DMS53 treated with DMSO at 0.1 percent for 48 hours (cell line): ENCODE measurements at regions not wholly inside any gene's neighbourhood (a gene's known extent, or its start where the extent isn't known, plus 50 kb on each side); places are given as distances from the start of the nearest gene placed in this dataset.
"Not testable (repeated sequence)": the region's sequence is repeated elsewhere in the genome, so short reads cannot be mapped to it uniquely, and the experiment has no call there.

ENCODE experiments used
- DNase-seq: peaks from one replicate; lab custom pipeline; 2025; ENCODE audit not compliant: unreplicated experiment; lab: John Stamatoyannopoulos, UW

GRCh38 chr13:110045202-110045601 lies 258.8 kb upstream of the IRS2 start:
- DNase-seq = no peak

GRCh38 chr13:110044551-110045111 lies 258.2 kb upstream of the IRS2 start:
- DNase-seq = no peak

DNA sequence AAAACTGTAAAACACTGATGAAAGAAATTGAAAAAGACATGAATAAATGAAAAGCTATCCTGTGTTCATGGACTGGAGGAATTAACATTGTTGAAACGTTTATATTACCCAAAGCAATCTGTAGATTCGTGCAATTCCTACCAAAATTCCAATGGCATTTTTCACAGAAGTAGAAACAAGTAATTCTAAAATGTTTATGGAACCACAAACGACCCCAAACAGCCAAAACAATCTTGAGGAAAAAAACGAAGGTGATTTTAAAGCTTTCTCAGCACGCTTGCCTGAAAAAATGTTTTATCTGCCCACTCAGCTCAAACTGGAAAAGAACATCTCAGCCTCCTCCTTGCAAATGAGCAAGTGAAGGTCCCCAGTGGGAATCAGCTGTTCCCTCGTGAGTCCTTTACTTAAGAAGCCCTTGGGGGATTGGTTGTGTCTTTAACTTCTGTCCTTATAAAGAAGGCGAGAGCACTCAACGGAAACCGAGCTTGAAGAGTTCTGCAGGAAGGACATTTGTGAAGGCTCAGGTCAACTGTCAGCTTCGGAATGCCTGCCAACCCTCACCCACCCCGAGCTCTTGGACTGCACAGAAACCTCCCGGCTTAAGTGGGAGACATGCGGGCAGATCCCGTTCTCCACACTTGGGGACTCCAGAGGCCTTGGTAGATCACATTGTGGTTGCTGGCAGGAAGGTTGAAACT lies 256.0 kb upstream of the IRS2 start:
- DNase-seq = no peak

GRCh38 chr13:110041638-110042037 lies 255.3 kb upstream of the IRS2 start:
- not testable (repeated sequence) for DNase-seq

DNA sequence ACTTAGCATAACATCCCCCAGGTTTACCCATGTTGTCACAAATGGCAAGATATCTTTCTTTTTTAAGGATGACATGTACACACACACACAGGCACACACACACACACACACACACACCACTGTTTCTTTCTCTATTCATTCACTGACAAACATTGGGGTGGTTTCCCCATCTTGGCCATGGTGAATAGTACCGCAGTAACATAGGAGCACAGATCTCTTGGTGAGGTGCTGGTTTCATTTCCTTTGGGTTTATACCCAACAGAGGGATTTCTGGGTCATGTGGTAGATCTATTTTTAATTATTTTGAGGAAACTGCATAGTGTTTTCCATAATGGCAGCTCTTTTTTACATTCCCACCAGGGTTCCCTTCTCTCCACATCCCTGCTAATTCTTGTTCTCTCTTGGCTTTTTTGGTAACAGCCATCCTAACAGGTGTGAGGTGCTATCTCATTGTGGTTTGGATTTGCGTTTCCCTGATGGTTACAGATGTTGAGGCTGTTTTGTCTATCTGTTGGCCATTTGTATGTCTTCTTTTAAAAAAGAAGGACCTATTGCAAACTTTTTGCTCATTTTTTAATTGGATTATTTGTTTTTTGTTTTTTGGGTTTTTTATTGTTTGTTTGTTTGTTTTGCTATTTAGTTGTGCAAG lies 251.7 kb upstream of the IRS2 start:
- DNase-seq = no peak

DNA sequence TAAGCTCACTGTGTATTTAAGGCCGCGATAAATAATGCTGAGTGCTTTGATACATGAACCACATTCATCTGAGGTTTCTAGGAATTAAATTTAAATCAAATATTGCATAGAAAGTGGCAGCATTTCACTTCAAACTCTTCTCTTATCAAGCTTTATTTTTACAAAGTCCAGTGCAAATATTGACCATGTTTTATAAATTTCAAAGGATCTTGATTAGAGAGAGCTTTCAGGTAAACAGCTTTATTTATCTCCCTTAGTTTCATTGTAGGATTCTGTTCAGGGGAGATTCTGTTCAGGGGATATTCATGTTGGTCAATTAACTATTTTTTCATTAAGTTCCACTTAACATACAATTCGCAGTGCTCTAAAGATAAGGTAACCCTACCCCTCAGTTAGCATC lies 249.7 kb upstream of the IRS2 start:
- DNase-seq = no peak

GRCh38 chr13:110034031-110034549 lies 247.7 kb upstream of the IRS2 start:
- DNase-seq = no peak

DNA sequence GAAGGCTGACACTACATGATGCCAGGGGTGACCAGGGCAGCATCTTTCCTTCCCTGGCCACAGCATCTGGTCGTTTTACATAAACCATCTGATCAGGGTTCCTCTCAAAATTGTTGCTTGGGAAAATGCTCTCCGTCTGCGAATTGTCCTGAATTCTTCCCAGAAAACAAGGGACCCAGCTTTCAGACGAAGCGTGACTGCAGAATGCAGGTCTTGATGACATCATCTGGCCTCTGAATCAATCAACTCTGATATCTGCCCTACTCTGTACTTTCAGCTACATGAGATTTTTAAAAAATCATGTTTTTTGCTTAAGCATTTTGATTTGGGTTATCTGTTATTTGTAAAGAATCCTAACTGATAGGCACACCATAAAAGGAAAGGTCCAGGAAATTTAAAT lies 246.6 kb upstream of the IRS2 start:
- no peak for DNase-seq

GRCh38 chr13:110030394-110030928 lies 244.1 kb upstream of the IRS2 start:
- DNase-seq = no peak

- DNase-seq = no peak
Measured at GRCh38 chr13:110028838-110029621, 242.6 kb upstream of the IRS2 start.

DNA sequence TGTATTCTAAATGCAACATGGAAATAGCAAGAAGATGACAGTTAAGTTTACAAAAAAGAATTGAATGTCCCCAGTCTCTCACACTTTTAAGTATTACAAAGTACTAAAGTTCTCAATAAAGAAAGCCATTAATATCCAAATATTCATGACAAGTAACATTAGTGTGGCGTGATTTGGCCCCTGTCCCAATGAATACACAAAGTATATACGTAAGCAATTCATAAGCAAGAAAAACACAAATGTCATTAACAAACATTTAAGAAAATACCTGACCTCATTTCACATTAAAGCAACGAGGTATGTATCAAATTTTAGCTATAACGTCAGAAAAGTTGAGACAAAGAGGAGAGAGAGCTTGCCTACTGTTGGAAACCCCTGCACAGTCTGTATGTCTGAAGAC lies 241.9 kb upstream of the IRS2 start:
- no peak for DNase-seq

- DNase-seq = no peak
Measured at GRCh38 chr13:110027470-110028240, 241.3 kb upstream of the IRS2 start.

DNA sequence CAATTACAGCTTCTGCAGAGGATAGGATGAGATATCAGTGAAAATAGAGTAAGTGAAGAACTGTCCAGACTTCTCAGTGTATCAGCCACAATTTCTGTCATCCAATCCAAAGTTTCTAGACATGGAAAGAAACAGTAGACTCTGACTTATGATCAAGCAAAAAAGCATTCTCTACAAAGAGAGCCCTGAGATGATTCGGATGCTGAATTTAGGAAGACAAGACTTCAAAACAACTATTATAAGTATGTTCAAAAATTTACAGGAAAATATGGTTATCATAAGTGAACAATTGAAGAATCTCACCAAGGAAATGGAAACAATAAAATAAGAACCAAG lies 238.2 kb upstream of the IRS2 start:
- no peak for DNase-seq

DNA sequence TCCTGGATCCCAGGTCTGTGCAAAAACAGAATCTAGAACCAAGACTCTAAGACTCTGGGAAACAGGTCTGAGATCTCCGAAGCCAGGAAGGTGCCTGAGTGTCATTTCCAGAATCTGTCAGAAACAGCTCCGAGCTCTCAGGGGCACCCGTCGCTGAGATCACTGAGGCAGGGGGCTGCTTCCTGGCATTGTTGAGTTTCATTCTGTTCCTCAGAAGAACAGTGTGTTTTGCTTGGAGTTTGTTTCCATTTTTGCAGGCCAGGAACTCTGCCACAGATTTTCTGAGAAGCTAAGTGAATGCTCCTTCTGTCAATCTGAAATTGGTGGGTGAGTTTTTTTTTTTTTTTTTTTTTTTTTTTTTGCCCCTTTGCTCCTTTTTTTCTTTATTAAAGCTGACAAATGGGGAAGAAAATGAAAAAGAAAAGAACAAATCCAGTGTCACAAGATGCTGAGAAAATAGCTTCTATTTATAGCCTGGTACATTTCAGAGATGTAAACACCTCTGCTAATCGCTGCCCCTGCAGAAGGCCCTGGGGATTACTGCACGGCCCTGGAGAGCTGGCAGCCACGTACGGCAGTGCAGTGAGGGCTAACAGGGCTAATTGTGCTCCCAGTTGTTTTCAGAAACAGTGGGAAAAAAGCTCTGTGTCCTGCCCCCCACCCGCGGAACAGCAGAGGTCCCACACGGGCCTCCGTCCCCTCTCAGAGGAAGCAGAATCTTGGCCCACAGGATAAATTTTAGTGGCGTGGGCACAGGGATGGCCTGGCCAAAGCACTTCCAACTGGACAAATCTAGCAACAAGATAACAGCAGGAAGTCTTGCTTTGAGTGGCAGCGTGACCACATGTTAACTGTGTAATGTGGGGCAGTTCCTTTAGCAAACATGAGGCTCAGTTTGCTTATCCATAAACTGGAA lies 237.6 kb upstream of the IRS2 start:
- DNase-seq = no peak

DNA sequence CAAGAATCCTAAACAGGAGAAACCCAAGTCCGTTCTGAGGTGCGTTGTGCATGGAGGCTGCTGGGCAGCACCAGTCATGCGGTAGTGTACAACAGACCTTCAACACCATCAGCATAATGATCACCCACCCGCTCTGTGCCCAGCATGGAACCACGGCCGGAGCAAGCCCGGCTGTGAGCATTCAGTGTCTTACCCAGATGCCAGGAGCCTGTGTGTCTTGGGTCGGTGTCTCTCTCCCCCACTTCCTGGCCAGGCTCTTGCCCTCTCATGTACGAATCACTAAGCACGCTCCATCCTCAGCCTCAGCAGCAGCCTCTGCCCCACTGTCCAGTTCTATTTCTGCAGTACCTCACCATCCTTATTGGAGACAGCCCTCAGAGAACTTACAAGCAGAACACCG lies 231.6 kb upstream of the IRS2 start:
- no peak for DNase-seq

- DNase-seq = no peak
Measured at GRCh38 chr13:110017379-110017778, 231.0 kb upstream of the IRS2 start.

GRCh38 chr13:110015253-110015652 lies 228.9 kb upstream of the IRS2 start:
- DNase-seq = peak; percentile 58

DNA sequence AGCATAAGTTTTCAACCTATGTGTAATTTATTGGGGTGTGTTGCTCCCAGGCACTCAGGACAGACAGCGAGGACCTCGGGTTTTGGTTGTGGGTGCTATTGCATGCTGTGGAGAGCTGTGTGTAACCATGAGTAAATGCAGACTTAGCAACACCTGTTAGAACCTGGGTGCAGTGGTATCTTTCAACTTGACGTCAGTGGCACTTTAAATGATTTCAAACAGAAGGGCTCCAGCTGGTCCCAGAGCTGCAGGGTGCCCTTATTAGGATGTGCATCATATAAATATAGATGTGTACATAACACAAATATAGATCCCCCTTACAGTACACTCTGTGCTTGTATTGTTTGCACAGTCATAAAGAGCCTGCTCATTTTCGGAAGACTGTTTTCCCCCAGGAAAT lies 228.3 kb upstream of the IRS2 start:
- DNase-seq = peak; percentile 76

DNA sequence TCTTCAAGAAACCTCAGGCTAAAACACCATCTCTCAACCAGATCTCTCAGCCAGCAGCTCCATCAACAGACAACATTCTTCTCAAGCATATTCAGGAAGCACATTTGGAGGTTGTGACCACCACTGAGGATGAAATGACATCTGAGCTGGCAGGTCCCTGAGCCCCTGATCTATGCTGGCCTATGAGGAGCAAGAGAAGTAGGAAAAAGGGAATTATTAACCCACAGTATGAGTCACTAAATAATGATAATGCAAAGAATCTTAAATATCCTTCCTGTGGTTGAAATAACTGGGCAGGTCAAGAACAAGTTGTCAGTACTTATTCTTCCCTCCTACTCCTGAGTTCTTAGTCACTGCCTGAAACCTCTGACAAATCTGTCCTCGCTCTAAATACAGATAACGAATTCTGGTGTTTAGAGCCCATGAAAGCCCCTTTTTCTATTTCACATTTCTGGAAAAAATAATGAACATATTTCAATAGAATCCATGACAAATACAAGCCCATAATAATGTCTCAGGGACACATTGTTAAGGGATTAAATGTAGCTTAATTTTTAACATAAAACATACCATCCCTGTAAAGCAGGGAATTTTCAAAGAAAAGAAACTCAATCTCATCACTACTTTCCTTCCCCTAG lies 225.8 kb upstream of the IRS2 start:
- no peak for DNase-seq
